RPMI8226 (cell line): ENCODE measurements at regions not wholly inside any gene's neighbourhood (a gene's known extent, or its start where the extent isn't known, plus 50 kb on each side); places are given as distances from the start of the nearest gene placed in this dataset.

Experiments used
- DNase-seq: peaks from one replicate; pipeline ENCODE4 v3.0.0-alpha.2; 2015

- DNase-seq: no peak
Measured at GRCh38 chr18:45505497-45506206, 109.6 kb upstream of the SLC14A2 start.

- no peak for DNase-seq
Measured at GRCh38 chr18:45506951-45507350, 108.3 kb upstream of the SLC14A2 start.

GRCh38 chr18:45509535-45509934, 105.7 kb upstream of the SLC14A2 start:
- no peak for DNase-seq

- DNase-seq: no peak
Measured at GRCh38 chr18:45510656-45511055, 104.6 kb upstream of the SLC14A2 start.

GRCh38 chr18:45512363-45512953, 102.8 kb upstream of the SLC14A2 start:
- no peak for DNase-seq

GRCh38 chr18:45517181-45517741, 98.0 kb upstream of the SLC14A2 start:
- DNase-seq: no peak

GRCh38 chr18:45518311-45519155, 96.7 kb upstream of the SLC14A2 start:
- DNase-seq: peak; percentile 4

- DNase-seq: no peak
Measured at GRCh38 chr18:45519411-45520280, 95.6 kb upstream of the SLC14A2 start.

GRCh38 chr18:45521136-45521535, 94.1 kb upstream of the SLC14A2 start:
- DNase-seq: no peak

- no peak for DNase-seq
Measured at GRCh38 chr18:45521777-45522176, 93.5 kb upstream of the SLC14A2 start.

- DNase-seq: no peak
Measured at GRCh38 chr18:45522371-45522770, 92.9 kb upstream of the SLC14A2 start.

- DNase-seq: no peak
Measured at GRCh38 chr18:45525301-45525700, 90.0 kb upstream of the SLC14A2 start.

- no peak for DNase-seq
Measured at GRCh38 chr18:45526114-45526841, 89.0 kb upstream of the SLC14A2 start.

- no peak for DNase-seq
Measured at GRCh38 chr18:45527891-45528290, 87.4 kb upstream of the SLC14A2 start.

GRCh38 chr18:45528712-45529336, 86.5 kb upstream of the SLC14A2 start:
- DNase-seq: no peak

- DNase-seq: no peak
Measured at GRCh38 chr18:45538444-45538843, 76.8 kb upstream of the SLC14A2 start.

- no peak for DNase-seq
Measured at GRCh38 chr18:45539491-45539891, 75.8 kb upstream of the SLC14A2 start.

- no peak for DNase-seq
Measured at GRCh38 chr18:45540125-45540524, 75.2 kb upstream of the SLC14A2 start.

GRCh38 chr18:45541421-45541820, 73.9 kb upstream of the SLC14A2 start:
- no peak for DNase-seq

GRCh38 chr18:45542043-45542442, 73.2 kb upstream of the SLC14A2 start:
- no peak for DNase-seq

GRCh38 chr18:45547910-45548309, 67.4 kb upstream of the SLC14A2 start:
- DNase-seq: no peak
